IPS DF 6.9 (cell line): ENCODE measurements at regions not wholly inside any gene's neighbourhood (a gene's known extent, or its start where the extent isn't known, plus 50 kb on each side); places are given as distances from the start of the nearest gene placed in this dataset.

Experiments used
- DNase-seq: peaks from one replicate; pipeline ENCODE4 v3.0.0-alpha.2; 2013; ENCODE audit warnings: low read depth, low spot score
- H3K27ac ChIP-seq: one replicate; pipeline ENCODE4 v1.5.1; 2013; ENCODE audit warnings: low read length, control low read depth
- H3K27me3 ChIP-seq: 2 replicates; pipeline ENCODE4 v1.6.1; 2013; ENCODE audit warnings: mild to moderate bottlenecking, low read length; ENCODE audit not compliant: control insufficient read depth, insufficient read depth
- H3K36me3 ChIP-seq: 2 replicates; pipeline ENCODE4 v1.6.1; 2013; ENCODE audit warnings: low read length; ENCODE audit not compliant: control insufficient read depth, insufficient read depth
- H3K4me1 ChIP-seq: 2 replicates; pipeline ENCODE4 v1.6.1; 2013; ENCODE audit warnings: low read length; ENCODE audit not compliant: control insufficient read depth, insufficient read depth
- H3K4me3 ChIP-seq: 2 replicates; pipeline ENCODE4 v1.5.1; 2013; ENCODE audit warnings: mild to moderate bottlenecking, low read length
- H3K9me3 ChIP-seq: 2 replicates; pipeline ENCODE4 v1.6.1; 2013; ENCODE audit warnings: low read length, inconsistent platforms; ENCODE audit not compliant: control insufficient read depth, insufficient read depth
- WGBS: extraction: QIAGEN DNeasy Blood & Tissue Kit; methylation state at CpG from one replicate; pipeline ENCODE4 v1.1.7; 2013; ENCODE audit warnings: mixed read lengths, missing lambda C conversion rate; ENCODE audit not compliant: insufficient read length, insufficient coverage; 5-methylcytosine and 5-hydroxymethylcytosine counted together

DNA sequence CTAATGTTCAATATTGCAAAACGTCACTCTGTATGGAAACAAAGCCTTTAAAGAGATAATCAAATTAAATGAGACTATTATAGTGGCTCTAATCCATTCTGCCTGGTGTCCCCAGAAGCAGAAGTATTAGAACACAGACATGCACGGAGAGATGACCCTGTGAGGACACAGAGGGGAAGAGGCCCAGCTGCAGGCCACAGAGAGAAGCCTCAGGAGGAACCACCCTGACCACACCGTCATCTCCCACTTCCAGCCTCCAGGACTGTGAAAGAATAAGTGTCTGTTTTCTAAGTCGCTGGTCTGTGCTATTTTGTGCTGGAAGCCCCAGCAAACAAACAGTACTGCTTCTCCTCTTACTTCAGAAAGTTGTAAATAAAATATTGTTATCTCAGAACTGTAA lies 283.5 kb upstream of the ADARB2 start:
- DNase-seq, result no peak
- Histone ChIP-seq H3K4me1 (no peaks in the 10 kb centered on the region; the same call in 1 of the 2 replicates), H3K36me3 (no peaks in the 10 kb centered on the region), H3K9me3 (no peaks in the 10 kb centered on the region), H3K27ac (no peak overlapping the region), H3K4me3 (no peak overlapping the region), H3K27me3 (no peaks in the 10 kb centered on the region)
- no CpG with 5 or more reads among the region's 4 CpGs for WGBS

DNA sequence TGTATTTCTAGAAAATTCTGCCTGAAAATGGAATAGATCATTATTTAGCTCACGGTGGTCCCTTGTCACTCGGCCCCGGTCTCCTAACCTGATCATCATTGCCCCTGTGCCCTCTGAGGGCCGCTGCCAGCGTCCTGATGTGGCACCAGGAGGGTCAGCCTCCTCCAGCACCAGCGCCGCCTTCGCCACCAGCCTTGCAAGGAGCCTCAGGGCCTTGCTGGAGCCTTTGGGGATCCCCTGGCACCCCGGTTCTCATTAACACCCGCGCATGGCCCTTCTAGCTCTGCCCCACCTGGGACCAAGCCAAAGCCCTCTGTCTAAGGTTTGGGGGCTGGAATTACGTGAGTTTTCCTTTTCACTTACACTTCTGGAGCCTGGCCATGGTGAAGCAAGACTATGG lies 282.5 kb upstream of the ADARB2 start:
- Histone ChIP-seq H3K27me3 (no peaks in the 10 kb centered on the region), H3K27ac (no peak overlapping the region), H3K9me3 (no peaks in the 10 kb centered on the region), H3K4me1 (no peaks in the 10 kb centered on the region; the same call in 1 of the 2 replicates), H3K36me3 (no peaks in the 10 kb centered on the region), H3K4me3 (no peak overlapping the region)
- no CpG with 5 or more reads among the region's 12 CpGs for WGBS
- DNase-seq, result no peak

DNA sequence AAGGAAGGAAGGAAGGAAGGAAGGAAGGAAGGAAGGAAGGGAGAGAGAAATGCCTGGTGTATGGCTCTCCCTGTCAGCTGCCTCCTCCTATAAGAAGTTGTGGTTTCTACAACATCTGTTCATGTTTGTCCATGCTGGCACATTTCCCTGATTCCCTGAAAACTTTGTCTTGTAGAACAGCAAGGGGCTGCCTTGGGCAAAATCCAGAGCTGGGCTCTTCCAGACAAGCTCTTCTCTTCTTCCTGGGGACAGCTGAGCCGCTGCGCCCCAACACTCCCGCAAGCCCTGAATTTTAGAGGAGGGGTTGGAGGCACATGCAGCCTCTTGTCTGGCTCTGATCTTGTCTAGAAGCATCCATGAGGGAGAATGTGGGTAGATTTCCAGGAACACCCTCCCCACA lies 282.0 kb upstream of the ADARB2 start:
- Histone ChIP-seq H3K4me3 (no peak overlapping the region), H3K27ac (no peak overlapping the region), H3K36me3 (no peaks in the 10 kb centered on the region), H3K27me3 (no peaks in the 10 kb centered on the region), H3K4me1 (no peaks in the 10 kb centered on the region; the same call in 1 of the 2 replicates), H3K9me3 (no peaks in the 10 kb centered on the region)
- no peak for DNase-seq
- WGBS, result no CpG with 5 or more reads among the region's 3 CpGs

DNA sequence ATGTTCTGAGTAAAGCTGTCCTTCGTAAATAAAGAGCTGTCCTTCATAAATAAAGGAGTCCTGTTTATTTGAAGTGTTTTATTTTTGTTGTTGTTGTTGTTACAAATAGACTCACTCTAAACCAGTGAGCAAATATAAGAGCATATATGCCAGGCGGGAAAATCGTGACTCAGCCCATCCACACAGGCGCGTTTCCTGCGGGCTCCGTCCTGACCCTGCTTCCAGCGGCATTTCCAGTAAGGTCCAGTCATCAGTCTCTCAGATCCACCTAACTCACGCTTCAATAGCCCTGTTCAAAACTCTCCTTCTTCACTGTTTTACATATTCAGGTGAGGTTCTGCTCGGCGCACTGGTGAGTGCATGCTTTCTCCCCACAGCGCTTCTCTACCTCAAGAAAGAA lies 277.2 kb upstream of the ADARB2 start:
- H3K4me1 ChIP-seq, result no peaks in the 10 kb centered on the region
- H3K27me3 ChIP-seq, result no peaks in the 10 kb centered on the region
- no peak for DNase-seq
- H3K27ac ChIP-seq, result no peak overlapping the region
- H3K9me3 ChIP-seq, result no peaks in the 10 kb centered on the region
- H3K4me3 ChIP-seq, result no peak overlapping the region
- H3K36me3 ChIP-seq, result no peaks in the 10 kb centered on the region
- no CpG with 5 or more reads among the region's 12 CpGs for WGBS

DNA sequence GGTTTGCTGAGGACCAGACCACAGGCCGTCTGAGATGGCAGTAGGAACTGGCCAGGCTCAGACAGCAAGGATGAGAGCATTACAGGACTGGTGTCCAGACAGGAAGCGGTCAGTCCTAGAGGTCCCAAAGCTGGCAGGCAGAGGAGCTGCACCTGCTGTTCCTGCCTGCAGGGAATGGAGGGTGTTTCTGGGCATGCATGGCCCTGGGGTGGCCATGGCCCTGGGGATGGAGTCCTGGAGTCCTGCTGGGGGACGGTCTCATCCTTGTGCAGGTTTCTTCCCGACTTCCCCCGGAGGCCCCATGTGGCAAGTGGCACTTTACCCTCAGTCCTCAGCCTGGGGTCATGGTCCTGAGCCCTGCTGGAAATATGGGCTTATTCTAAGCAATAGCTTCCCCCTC lies 274.9 kb upstream of the ADARB2 start:
- Histone ChIP-seq H3K36me3 (no peaks in the 10 kb centered on the region), H3K9me3 (no peaks in the 10 kb centered on the region), H3K4me1 (no peaks in the 10 kb centered on the region), H3K27me3 (no peaks in the 10 kb centered on the region), H3K4me3 (no peak overlapping the region), H3K27ac (no peak overlapping the region)
- no CpG with 5 or more reads among the region's 5 CpGs for WGBS
- no peak for DNase-seq

DNA sequence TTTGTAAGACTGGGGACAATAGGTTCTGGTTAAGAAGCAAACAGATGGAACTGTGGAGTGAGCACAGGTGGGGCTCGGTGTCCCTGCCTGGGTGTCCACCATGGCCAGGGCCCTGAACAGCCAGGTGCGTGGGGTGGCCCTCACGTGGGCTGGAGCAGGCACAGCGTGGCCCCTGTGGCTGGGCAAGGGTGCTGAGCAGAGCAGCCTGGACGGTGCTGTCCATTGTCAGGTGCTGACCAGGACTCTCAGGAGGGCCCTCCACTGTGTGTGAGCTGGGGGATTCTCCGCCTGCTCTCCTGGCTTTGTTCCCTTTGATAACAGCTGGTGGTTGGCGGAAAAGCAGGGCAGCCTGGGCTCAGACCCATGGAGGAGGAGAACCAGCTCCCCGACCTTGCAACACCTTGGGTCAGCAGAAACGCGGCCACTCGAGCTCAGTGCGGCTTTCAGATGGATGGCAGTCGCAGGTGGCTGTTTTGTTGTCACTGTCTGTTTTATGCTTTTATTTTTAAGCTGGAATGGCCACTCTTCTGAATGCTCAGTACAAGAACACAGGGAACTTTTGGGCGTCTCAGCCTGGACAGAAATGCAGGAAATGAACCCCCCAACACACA lies 273.9 kb upstream of the ADARB2 start:
- Histone ChIP-seq H3K27me3 (no peaks in the 10 kb centered on the region), H3K27ac (no peak overlapping the region)
- DNase-seq, result no peak

DNA sequence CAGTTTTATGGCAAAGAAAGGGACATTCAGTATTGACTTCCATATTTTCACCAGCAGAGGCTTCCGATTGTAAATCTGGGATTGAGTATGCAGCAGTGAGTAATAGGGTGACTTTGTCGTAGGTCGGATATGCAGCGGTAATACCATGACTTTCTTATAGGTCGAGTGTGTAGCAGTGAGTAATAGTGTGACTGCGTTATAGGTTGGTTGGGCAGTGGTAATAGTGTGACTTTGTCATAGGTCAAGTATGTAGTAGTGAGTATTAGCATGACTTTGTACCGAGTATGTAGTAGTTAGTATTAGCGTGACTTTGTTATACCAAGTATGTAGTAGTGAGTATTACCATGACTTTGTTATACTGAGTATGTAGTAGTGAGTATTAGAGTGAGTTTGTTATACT lies 268.2 kb upstream of the ADARB2 start:
- Histone ChIP-seq H3K4me3 (no peak overlapping the region), H3K4me1 (no peaks in the 10 kb centered on the region), H3K27ac (no peak overlapping the region), H3K27me3 (no peaks in the 10 kb centered on the region), H3K9me3 (no peaks in the 10 kb centered on the region), H3K36me3 (no peaks in the 10 kb centered on the region)
- 100% methylated on average over 1 of the region's 8 CpGs for WGBS
- DNase-seq, result no peak

More for the DNA sequence above, 273.9 kb upstream of the ADARB2 start:
- Histone ChIP-seq H3K36me3 (no peaks in the 10 kb centered on the region), H3K9me3 (no peaks in the 10 kb centered on the region), H3K4me3 (no peak overlapping the region), H3K4me1 (no peaks in the 10 kb centered on the region)
- WGBS, result no CpG with 5 or more reads among the region's 14 CpGs

DNA sequence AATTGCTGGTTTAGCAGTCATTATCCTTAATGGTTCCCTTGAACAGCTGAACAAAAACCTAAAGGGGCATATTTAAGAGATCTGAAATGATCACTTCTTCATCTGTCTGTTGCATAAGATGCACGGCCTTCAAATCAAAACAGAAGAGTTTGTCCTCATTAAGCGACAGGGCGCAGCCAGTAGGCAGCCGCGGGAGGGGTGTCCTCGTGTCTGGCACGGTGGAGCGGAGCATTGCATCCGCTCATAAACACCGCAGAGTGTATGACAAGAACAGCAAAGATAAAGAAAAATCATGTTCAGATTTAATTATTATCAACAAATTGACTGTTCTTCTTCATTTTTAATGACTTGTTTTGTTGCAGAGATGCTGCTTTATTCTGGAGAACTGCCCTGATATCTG lies 255.6 kb upstream of the ADARB2 start:
- no peak overlapping the region for H3K27ac ChIP-seq
- no peaks in the 10 kb centered on the region for H3K27me3 ChIP-seq
- DNase-seq, result no peak
- H3K4me3 ChIP-seq, result no peak overlapping the region
- H3K36me3 ChIP-seq, result no peaks in the 10 kb centered on the region
- no peaks in the 10 kb centered on the region for H3K4me1 ChIP-seq
- H3K9me3 ChIP-seq, result no peaks in the 10 kb centered on the region
- WGBS, result no CpG with 5 or more reads among the region's 10 CpGs

DNA sequence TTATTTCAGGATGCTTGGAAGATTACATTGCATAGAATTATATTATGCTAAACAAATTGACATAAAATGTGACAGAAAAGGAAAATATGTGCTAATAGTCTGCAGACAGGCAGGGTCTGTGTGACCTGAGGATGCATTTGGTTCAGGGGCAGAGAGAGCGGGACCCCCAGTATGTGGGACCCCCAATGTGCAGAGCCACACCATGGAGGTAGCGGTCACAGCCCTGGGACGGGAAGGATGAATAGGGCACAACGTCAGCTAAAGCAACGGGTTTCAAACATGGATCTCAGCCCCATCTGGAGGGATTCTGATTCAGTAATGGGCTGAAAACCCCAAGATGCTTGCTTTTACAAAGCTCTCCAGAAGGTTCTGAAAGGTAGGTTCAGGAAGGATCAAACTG lies 251.8 kb upstream of the ADARB2 start:
- H3K4me1 ChIP-seq, result no peaks in the 10 kb centered on the region
- no CpG with 5 or more reads among the region's 5 CpGs for WGBS
- no peaks in the 10 kb centered on the region for H3K9me3 ChIP-seq
- no peak overlapping the region for H3K4me3 ChIP-seq
- no peak for DNase-seq
- no peak overlapping the region for H3K27ac ChIP-seq
- no peaks in the 10 kb centered on the region for H3K27me3 ChIP-seq
- H3K36me3 ChIP-seq, result no peaks in the 10 kb centered on the region

DNA sequence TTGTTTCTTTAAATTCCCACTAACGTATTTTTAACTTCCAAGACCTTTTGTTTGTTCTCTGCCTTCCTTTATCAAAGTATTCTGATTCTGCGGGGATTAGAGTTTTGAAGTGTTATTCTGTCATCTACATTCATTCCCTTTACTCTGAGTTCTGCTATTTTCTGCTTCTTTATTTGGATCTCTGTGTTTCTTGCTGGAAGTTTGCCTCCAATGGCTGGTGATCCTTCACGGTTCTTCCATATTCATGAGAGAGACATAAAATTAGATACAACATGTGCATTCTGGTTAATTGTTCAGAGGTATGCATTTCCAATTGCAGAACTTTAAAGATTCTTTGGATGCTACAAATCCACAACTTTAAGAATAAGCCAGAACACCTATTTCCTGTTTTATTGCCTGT lies 244.7 kb upstream of the ADARB2 start:
- 100% methylated on average over 1 of the region's 3 CpGs for whole genome bisulfite sequencing
- H3K4me1 ChIP-seq, result no peaks in the 10 kb centered on the region
- no peaks in the 10 kb centered on the region for H3K27me3 ChIP-seq
- no peaks in the 10 kb centered on the region for H3K36me3 ChIP-seq
- no peaks in the 10 kb centered on the region for H3K9me3 ChIP-seq
- no peak for DNase-seq
- no peak overlapping the region for H3K27ac ChIP-seq
- no peak overlapping the region for H3K4me3 ChIP-seq

DNA sequence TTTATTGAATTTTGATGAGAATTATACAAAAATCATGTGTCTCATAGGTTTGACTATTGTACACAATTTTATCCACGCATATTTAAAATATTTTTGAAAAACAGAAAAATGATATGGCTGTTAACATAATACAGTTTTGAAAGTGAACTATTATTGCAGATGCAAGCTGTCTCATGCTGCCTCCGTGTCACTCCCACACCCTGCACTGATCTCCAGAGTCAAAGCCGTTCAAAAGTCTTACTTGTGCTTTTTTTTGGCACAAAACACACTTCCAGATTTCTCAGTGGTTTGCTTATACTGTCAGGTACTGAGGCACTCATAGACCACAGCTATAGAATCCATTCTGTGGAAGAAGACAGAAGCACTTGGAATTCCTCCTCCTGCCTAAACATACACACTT lies 243.1 kb upstream of the ADARB2 start:
- no peak for DNase-seq
- Histone ChIP-seq H3K27me3 (no peaks in the 10 kb centered on the region), H3K27ac (no peak overlapping the region), H3K4me3 (no peak overlapping the region), H3K9me3 (no peaks in the 10 kb centered on the region), H3K36me3 (no peaks in the 10 kb centered on the region), H3K4me1 (no peaks in the 10 kb centered on the region)
- no CpG with 5 or more reads among the region's 3 CpGs for WGBS
